KG1 (cell line): ENCODE measurements at regions not wholly inside any gene's neighbourhood (a gene's known extent, or its start where the extent isn't known, plus 50 kb on each side); places are given as distances from the start of the nearest gene placed in this dataset.
"Not testable (repeated sequence)": the region's sequence is repeated elsewhere in the genome, so short reads cannot be mapped to it uniquely, and the experiment has no call there.

Experiments
- DNase-seq: peaks from one replicate; lab custom pipeline; 2025; lab: John Stamatoyannopoulos, UW

GRCh38 chr3:144458283-144458682 is 486.7 kb downstream of the DIPK2A start:
- no peak for DNase-seq

GRCh38 chr3:144462337-144462736 is 490.7 kb downstream of the DIPK2A start:
- DNase-seq: no peak

GRCh38 chr3:144463911-144464310 is 492.3 kb downstream of the DIPK2A start:
- no peak for DNase-seq

- DNase-seq: no peak
Measured at GRCh38 chr3:144466114-144466513, 494.5 kb downstream of the DIPK2A start.

GRCh38 chr3:144466540-144466939 is 494.9 kb downstream of the DIPK2A start:
- no peak for DNase-seq

- DNase-seq: no peak
Measured at GRCh38 chr3:144470666-144471065, 499.0 kb downstream of the DIPK2A start.

GRCh38 chr3:144477593-144477992 is 506.0 kb downstream of the DIPK2A start:
- no peak for DNase-seq

GRCh38 chr3:144480416-144480919 is 508.8 kb downstream of the DIPK2A start:
- DNase-seq: no peak

GRCh38 chr3:144482876-144483275 is 511.3 kb downstream of the DIPK2A start:
- no peak for DNase-seq

- no peak for DNase-seq
Measured at GRCh38 chr3:144487011-144487410, 515.4 kb downstream of the DIPK2A start.

- no peak for DNase-seq
Measured at GRCh38 chr3:144488927-144489326, 517.3 kb downstream of the DIPK2A start.

GRCh38 chr3:144491333-144491732 is 519.7 kb downstream of the DIPK2A start:
- no peak for DNase-seq

GRCh38 chr3:144494651-144495050 is 523.0 kb downstream of the DIPK2A start:
- DNase-seq: not testable (repeated sequence)

- no peak for DNase-seq
Measured at GRCh38 chr3:144496141-144496835, 524.7 kb downstream of the DIPK2A start.

GRCh38 chr3:144497452-144497851 is 525.8 kb downstream of the DIPK2A start:
- DNase-seq: no peak

GRCh38 chr3:144499001-144499930 is 527.6 kb downstream of the DIPK2A start:
- DNase-seq: no peak

GRCh38 chr3:144501467-144501866 is 529.8 kb downstream of the DIPK2A start:
- DNase-seq: no peak

GRCh38 chr3:144502402-144502801 is 530.8 kb downstream of the DIPK2A start:
- no peak for DNase-seq

- DNase-seq: not testable (repeated sequence)
Measured at GRCh38 chr3:144506375-144506774, 534.8 kb downstream of the DIPK2A start.

- DNase-seq: no peak
Measured at GRCh38 chr3:144511346-144511745, 539.7 kb downstream of the DIPK2A start.

- DNase-seq: no peak
Measured at GRCh38 chr3:144516026-144516425, 544.4 kb downstream of the DIPK2A start.

GRCh38 chr3:144516589-144516988 is 545.0 kb downstream of the DIPK2A start:
- DNase-seq: no peak

GRCh38 chr3:144521131-144521530 is 549.5 kb downstream of the DIPK2A start:
- DNase-seq: no peak
